Duodenal mucosa (tissue), 2 donors: ENCODE measurements at regions not wholly inside any gene's neighbourhood (a gene's known extent, or its start where the extent isn't known, plus 50 kb on each side); places are given as distances from the start of the nearest gene placed in this dataset.
"Not testable (repeated sequence)": the region's sequence is repeated elsewhere in the genome, so short reads cannot be mapped to it uniquely, and the experiment has no call there.

Source experiments
- H3K27ac ChIP-seq: one replicate; pipeline ENCODE4 v1.7.0; 2013; ENCODE audit warnings: low read depth, low read length
- H3K27me3 ChIP-seq, 2 donors: one replicate each; pipeline ENCODE4 v1.7.0; 2013; ENCODE audit warnings: low read length in 2 of 2, control low read depth in 1 of 2; ENCODE audit not compliant: insufficient read depth in 2 of 2, control insufficient read depth in 1 of 2
- H3K36me3 ChIP-seq, 2 donors: one replicate each; pipeline ENCODE4 v1.7.0; 2013; ENCODE audit warnings: low read length in 2 of 2, control low read depth in 1 of 2; ENCODE audit not compliant: insufficient read depth in 2 of 2, control insufficient read depth in 1 of 2
- H3K4me1 ChIP-seq, 2 donors: one replicate each; pipeline ENCODE4 v1.7.0; 2013; ENCODE audit warnings: low read length in 2 of 2, control low read depth in 1 of 2; ENCODE audit not compliant: insufficient read depth in 2 of 2, control insufficient read depth in 1 of 2
- H3K4me3 ChIP-seq, 2 donors: one replicate each; pipeline ENCODE4 v1.7.0; 2013; ENCODE audit warnings: low read length in 2 of 2, low read depth in 1 of 2
- H3K9ac ChIP-seq, 2 donors: one replicate each; pipeline ENCODE4 v1.7.0; 2013; ENCODE audit warnings: low read length in 2 of 2, low read depth in 1 of 2
- H3K9me3 ChIP-seq, 2 donors: one replicate each; pipeline ENCODE4 v1.7.0; 2013; ENCODE audit warnings: low read length in 2 of 2, control low read depth in 1 of 2; ENCODE audit not compliant: control insufficient read depth in 1 of 2

DNA sequence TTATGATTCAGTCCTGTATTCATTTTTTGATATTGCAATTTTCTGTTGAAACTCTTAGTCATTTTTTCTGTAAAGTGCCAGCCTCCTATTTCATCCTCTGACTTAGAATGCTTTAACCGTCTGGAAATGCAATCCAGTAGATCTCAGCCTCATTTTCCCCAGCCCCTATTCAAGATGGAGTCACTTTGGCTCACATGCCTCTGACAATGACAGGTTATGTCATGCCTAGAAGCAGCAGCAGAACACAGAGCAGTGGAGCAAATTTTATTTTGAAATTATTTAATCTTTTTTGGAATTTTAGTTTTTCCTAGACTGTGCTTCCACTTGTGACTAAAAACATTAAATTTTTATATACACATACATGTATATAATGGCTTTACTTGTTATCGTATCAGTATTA is 1053.2 kb downstream of the TAF11L14 start:
- no peaks in the 10 kb centered on the region for H3K4me1 ChIP-seq
- H3K9ac ChIP-seq = no peak overlapping the region
- H3K27me3 ChIP-seq = no peaks in the 10 kb centered on the region
- no peak overlapping the region for H3K4me3 ChIP-seq
- H3K9me3 ChIP-seq = no peaks in the 10 kb centered on the region
- no peak overlapping the region for H3K27ac ChIP-seq
- no peaks in the 10 kb centered on the region for H3K36me3 ChIP-seq

DNA sequence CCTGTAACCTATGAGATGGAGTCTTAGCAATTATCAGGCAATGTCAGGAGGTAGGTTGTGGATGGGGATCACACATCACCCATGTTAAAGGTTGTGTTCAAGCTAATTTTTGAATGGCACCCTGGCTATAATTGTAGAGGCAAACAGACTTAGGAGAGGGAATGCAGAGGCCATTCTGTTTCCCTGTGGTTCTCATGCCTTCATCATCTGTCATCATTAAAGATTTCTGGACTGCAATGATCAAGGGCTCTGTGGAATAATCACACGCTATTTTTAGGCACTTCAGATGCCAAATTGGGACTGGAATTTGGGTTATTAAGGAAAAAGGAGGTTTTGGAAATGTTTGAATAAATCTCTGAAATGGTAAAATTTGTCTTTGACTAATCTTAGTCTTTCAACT is 1065.4 kb downstream of the TAF11L14 start:
- Histone ChIP-seq H3K4me1 (peaks cover 0 to 6% of the 10 kb centered on the region in 2 donors), H3K9me3 (no peaks in the 10 kb centered on the region), H3K27me3 (no peaks in the 10 kb centered on the region), H3K4me3 (no peak overlapping the region), H3K9ac (no peak overlapping the region), H3K36me3 (no peaks in the 10 kb centered on the region), H3K27ac (no peak overlapping the region)

DNA sequence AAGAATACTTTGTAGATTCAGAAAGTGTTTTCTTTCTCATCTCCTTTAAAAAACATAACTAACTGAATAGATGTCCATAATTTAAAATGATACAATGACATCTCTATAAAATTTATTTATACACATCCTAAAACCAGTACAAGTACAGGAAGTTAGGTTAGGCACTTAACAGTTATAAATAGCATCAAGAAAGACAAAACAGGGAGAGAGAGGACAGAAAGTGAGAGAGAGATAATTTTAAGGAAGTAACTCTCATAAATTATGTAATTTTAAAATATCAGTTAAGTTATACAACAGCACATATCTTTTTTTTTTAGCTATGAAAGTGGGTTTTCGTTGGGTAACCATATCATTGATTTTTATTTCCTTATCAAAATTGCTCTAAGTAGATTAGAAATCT is 1068.6 kb downstream of the TAF11L14 start:
- H3K36me3 ChIP-seq = no peaks in the 10 kb centered on the region
- H3K27ac ChIP-seq = no peak overlapping the region
- H3K4me1 ChIP-seq = peaks cover 0 to 6% of the 10 kb centered on the region in 2 donors
- no peaks in the 10 kb centered on the region for H3K27me3 ChIP-seq
- no peak overlapping the region for H3K4me3 ChIP-seq
- no peaks in the 10 kb centered on the region for H3K9me3 ChIP-seq
- H3K9ac ChIP-seq = no peak overlapping the region

DNA sequence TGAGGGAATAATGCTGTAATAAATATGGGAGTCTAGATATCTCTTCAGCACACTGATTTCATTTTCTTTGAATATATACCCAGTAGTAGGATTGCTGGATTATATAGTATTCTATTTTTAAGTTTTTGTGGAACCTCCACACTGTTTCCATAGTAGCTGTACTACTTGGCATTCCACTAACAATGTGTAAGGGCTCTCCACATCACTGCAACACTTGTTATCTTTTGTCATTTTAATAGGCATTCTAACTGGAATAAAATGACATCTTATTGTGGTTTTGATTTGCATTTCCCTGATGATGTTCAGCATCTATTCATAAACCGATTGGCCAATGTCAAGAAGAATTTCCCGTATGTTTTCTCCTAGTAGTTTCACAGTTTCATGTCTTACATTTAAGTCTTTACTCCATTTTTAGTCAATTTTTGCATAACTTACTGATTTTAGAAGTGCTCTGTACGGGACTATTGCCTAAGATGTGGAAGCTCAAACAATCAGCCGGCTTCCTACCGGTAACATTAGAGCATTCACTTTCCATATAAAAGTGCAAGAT is 1078.8 kb downstream of the TAF11L14 start:
- no peak overlapping the region for H3K27ac ChIP-seq
- H3K36me3 ChIP-seq = no peaks in the 10 kb centered on the region
- no peaks in the 10 kb centered on the region for H3K27me3 ChIP-seq
- peaks cover 3 to 4% of the 10 kb centered on the region in 2 donors for H3K9me3 ChIP-seq
- no peak overlapping the region for H3K9ac ChIP-seq
- H3K4me1 ChIP-seq = no peaks in the 10 kb centered on the region
- H3K4me3 ChIP-seq = no peak overlapping the region

DNA sequence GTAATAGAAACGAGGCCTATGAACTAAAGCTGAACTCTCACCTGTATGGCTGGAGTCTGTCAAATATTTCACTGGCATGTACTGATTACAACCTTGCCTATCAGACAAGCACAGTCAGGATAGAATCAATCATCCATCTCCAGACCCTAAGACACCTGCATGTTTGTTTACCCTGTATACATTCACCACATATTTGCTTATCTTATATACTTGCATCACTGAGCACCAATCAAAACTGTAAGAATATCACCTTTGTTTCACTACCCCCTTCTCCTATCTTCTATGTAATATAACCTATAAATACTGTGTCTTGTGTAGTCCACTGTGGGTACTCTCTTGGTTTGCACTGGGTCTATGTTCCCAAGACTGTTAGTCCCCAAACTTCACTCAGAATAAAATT is 1085.7 kb downstream of the TAF11L14 start:
- H3K9me3 ChIP-seq = no peaks in the 10 kb centered on the region
- no peaks in the 10 kb centered on the region for H3K36me3 ChIP-seq
- H3K4me3 ChIP-seq = no peak overlapping the region
- H3K27ac ChIP-seq = no peak overlapping the region
- H3K4me1 ChIP-seq = no peaks in the 10 kb centered on the region
- no peak overlapping the region for H3K9ac ChIP-seq
- H3K27me3 ChIP-seq = no peaks in the 10 kb centered on the region

DNA sequence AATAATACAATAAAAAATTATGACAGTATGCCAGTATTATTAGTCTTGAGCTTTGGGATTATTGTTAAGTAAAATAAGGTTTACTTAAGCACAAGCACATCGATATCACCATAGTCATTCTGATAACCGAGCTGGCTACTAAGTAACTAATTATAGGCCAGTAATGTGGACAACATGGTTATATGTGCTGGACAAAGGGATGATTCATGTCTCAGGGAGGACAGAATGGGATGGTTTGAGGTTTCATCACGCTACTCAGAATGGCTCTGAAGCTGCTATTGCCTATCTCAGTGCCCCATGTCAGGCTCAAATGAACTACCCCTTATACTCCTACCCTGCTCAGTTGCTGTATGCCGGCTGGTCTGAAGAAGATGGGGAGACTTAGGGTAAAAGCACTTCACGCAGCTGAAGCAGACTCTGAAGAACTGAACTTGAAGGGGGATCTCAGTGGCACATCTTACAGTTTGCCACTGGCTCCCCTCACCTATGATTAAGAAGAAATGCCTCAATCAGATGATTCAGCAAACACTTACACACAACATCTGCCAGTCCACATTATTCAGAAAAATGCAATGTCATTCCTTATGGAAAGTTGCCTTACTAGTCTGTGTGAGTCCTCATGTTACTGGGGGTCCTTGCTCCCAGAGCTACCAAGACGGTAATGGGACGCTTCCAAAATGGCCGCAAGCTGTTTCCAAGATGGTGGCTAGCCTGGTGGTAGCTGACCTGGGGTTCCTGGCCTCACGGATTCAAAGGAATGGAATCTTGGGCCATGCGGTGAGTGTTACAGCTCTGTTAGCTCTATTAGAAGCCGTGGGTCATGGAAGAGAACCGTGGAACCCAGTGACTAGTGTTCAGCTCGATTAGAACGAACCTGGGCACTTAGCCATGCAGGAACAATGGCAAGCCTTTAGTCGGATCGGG is 1098.6 kb downstream of the TAF11L14 start:
- Histone ChIP-seq H3K27ac (no peak overlapping the region), H3K4me3 (no peak overlapping the region), H3K4me1 (no peaks in the 10 kb centered on the region), H3K9me3 (no peaks in the 10 kb centered on the region), H3K9ac (no peak overlapping the region), H3K36me3 (peaks cover 3 to 6% of the 10 kb centered on the region in 2 donors), H3K27me3 (no peaks in the 10 kb centered on the region)

DNA sequence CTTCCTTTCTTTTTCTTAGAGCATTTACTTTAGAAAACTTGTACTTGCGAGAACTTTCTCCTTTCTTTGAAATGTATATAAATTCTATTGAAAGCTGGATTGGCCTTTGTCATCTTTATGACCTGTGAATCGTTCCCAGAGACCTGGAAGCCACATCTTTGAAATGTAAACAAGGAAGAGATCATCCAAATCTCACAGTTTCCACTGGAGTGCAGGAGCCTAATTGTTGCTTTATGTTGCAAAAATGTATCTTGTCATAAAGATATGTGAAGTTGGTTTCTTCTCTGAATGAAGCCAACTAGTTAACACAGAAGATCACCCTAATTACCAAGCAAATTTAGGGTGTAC is 1101.8 kb downstream of the TAF11L14 start:
- no peaks in the 10 kb centered on the region for H3K27me3 ChIP-seq
- H3K9ac ChIP-seq = no peak overlapping the region
- no peak overlapping the region for H3K27ac ChIP-seq
- H3K4me3 ChIP-seq = no peak overlapping the region
- peaks cover 3 to 6% of the 10 kb centered on the region in 2 donors for H3K36me3 ChIP-seq
- no peaks in the 10 kb centered on the region for H3K4me1 ChIP-seq
- no peaks in the 10 kb centered on the region for H3K9me3 ChIP-seq

DNA sequence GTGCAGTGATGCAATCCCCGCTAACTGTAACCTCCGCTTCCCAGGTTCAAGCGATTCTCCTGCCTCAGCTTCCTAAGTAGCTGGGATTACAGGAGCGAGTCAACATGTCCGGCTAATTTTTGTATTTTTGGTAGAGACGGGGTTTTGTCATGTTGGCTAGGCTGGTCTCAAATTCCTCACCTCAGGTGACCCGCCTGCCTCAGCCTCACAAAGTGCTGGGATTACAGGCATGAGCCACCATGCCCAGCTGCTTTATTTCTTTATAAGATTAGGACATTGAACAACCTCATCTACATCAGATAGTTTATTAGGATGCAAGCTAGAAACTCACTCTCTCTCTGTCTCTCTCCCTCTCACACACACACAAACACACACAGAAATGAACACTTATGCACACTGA is 1102.5 kb downstream of the TAF11L14 start:
- H3K9me3 ChIP-seq, H3K4me3 ChIP-seq, H3K9ac ChIP-seq, H3K27ac ChIP-seq, H3K27me3 ChIP-seq, H3K36me3 ChIP-seq, H3K4me1 ChIP-seq: not testable (repeated sequence)

DNA sequence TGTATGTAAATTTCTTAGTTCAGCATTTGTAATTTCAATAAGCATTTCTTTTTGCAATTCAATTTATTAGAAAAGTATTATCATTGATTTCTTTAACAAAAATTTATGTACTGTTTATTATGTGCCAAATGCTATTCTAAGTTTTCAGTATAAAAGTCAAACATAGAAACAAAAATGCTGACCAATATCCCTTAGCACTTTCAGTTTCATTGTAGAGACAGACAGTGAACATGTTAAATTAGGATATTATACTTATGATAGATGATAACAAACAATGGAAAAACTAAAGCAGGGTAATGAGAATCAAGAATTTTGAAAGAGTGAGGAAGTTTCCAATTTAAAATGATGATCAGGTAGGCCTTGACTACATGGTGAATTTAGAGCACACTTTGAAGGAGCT is 1106.0 kb downstream of the TAF11L14 start:
- H3K36me3 ChIP-seq = no peaks in the 10 kb centered on the region
- H3K9me3 ChIP-seq = no peaks in the 10 kb centered on the region
- no peak overlapping the region for H3K4me3 ChIP-seq
- H3K27ac ChIP-seq = no peak overlapping the region
- no peak overlapping the region for H3K9ac ChIP-seq
- H3K27me3 ChIP-seq = no peaks in the 10 kb centered on the region
- H3K4me1 ChIP-seq = peaks cover 0 to 7% of the 10 kb centered on the region in 2 donors

DNA sequence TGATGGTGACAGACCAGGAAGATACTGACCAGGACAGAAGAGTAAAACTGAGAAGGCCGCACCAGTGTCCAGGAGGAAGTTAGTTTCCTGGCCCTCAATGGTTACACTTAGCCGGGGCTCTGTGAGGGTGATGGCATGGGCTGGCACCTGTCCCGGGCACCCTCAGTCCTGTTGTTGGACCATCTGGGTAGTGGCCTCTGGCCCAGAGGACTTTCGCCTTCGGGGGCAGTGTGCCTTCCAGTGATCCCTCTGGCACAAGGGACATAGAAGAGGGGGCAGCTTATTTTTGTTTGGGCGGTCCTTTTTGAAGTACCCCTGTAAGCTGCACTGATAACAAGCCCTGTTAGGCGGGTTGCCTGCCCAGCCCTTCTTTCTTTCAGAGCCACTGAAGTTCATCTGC is 1108.6 kb downstream of the TAF11L14 start:
- Histone ChIP-seq H3K4me1 (peaks cover 0 to 7% of the 10 kb centered on the region in 2 donors), H3K9me3 (no peaks in the 10 kb centered on the region), H3K36me3 (no peaks in the 10 kb centered on the region), H3K27me3 (no peaks in the 10 kb centered on the region), H3K9ac (no peak overlapping the region), H3K27ac (no peak overlapping the region), H3K4me3 (no peak overlapping the region)
